WTC11 (cell line): ENCODE measurements at regions not wholly inside any gene's neighbourhood (a gene's known extent, or its start where the extent isn't known, plus 50 kb on each side); places are given as distances from the start of the nearest gene placed in this dataset.

Experiments used
- ATAC-seq: fragments of 200-7000 bp; cut with Tn5 transposase; 2 replicates; pipeline ENCODE4 v1.10.0; 2021; ENCODE audit warnings: mild to moderate bottlenecking, moderate library complexity
- CTCF ChIA-PET: fragments of 300-600 bp; sonication (Branson Sonifier 250); formaldehyde crosslinking; loops from one replicate; lab custom pipeline; 2021; ENCODE audit warnings: antibody characterized with exemption; lab: Charles Lee
- POLR2A ChIA-PET: fragments of 350-600 bp; sonication (Branson Sonifier 250); formaldehyde crosslinking; loops from one replicate; lab custom pipeline; 2021; ENCODE audit warnings: antibody characterized with exemption; lab: Charles Lee
- DNase-seq: peaks from one replicate; pipeline ENCODE4 v3.0.0; 2021; ENCODE audit warnings: low spot score
- H3K27ac Mint-ChIP-seq: 2 replicates; pipeline ENCODE4 v1.8.0; 2021; ENCODE audit warnings: mixed read lengths
- H3K27me3 Mint-ChIP-seq: 2 replicates; pipeline ENCODE4 v1.8.0; 2021; ENCODE audit warnings: low read depth, mild to moderate bottlenecking, moderate library complexity, mixed read lengths
- H3K36me3 Mint-ChIP-seq: 2 replicates; pipeline ENCODE4 v1.8.0; 2021; ENCODE audit warnings: mixed read lengths
- H3K4me1 Mint-ChIP-seq: 2 replicates; pipeline ENCODE4 v1.8.0; 2022; ENCODE audit warnings: mixed read lengths
- H3K4me3 Mint-ChIP-seq: 2 replicates; pipeline ENCODE4 v1.8.0; 2021; ENCODE audit warnings: mild to moderate bottlenecking, moderate library complexity, mixed read lengths
- H3K9me3 Mint-ChIP-seq: 2 replicates; pipeline ENCODE4 v1.8.0; 2021; ENCODE audit warnings: mixed read lengths
- ATF2 ChIP-seq: sonication (generic); formaldehyde crosslinking; IDR thresholded peaks from 2 replicates; pipeline ENCODE4 v1.8.1; 2022; ENCODE audit warnings: low read depth, missing genetic modification reagents, borderline replicate concordance
- CTCF ChIP-seq: fragments of 200-600 bp; IDR thresholded peaks from 2 replicates; pipeline ENCODE4 v1.8.0; 2022; ENCODE audit warnings: antibody characterized with exemption
- ESRRA ChIP-seq: sonication (generic); formaldehyde crosslinking; IDR thresholded peaks from 2 replicates; pipeline ENCODE4 v1.8.1; 2022; ENCODE audit warnings: mild to moderate bottlenecking, missing genetic modification reagents, borderline replicate concordance
- GTF2I ChIP-seq: fragments of 250-450 bp; sonication (Bioruptor Pico); conservative IDR thresholded peaks from 2 replicates; pipeline ENCODE4 v1.4.0; 2021; ENCODE audit warnings: mild to moderate bottlenecking
- JAZF1 ChIP-seq: fragments of 250-450 bp; sonication (Bioruptor Pico); IDR thresholded peaks from 2 replicates; pipeline ENCODE4 v1.9.0; 2021; ENCODE audit warnings: moderate library complexity, mild to moderate bottlenecking, inconsistent platforms
- KAT7 ChIP-seq: sonication (generic); formaldehyde crosslinking; IDR thresholded peaks from 2 replicates; pipeline ENCODE4 v1.8.1; 2023; ENCODE audit warnings: missing genetic modification reagents, mild to moderate bottlenecking, borderline replicate concordance
- NFATC4 ChIP-seq: fragments of 250-450 bp; sonication (Bioruptor Pico); IDR thresholded peaks from 2 replicates; pipeline ENCODE4 v1.9.0; 2021; ENCODE audit warnings: mild to moderate bottlenecking
- NR3C1 ChIP-seq: sonication (generic); formaldehyde crosslinking; conservative IDR thresholded peaks from 2 replicates; pipeline ENCODE4 v1.8.1; 2023; ENCODE audit warnings: low read depth, mild to moderate bottlenecking, missing genetic modification reagents
- PRDM15 ChIP-seq: sonication (generic); formaldehyde crosslinking; IDR thresholded peaks from 2 replicates; pipeline ENCODE4 v1.8.0; 2022; ENCODE audit warnings: missing genetic modification reagents
- PRRX2 ChIP-seq: fragments of 250-450 bp; sonication (Bioruptor Pico); IDR thresholded peaks from 2 replicates; pipeline ENCODE4 v1.8.0; 2021; ENCODE audit warnings: mild to moderate bottlenecking
- RORB ChIP-seq: fragments of 250-450 bp; sonication (Bioruptor Pico); IDR thresholded peaks from 2 replicates; pipeline ENCODE4 v1.9.0; 2021; ENCODE audit warnings: mild to moderate bottlenecking
- SMAD4 ChIP-seq: sonication (generic); formaldehyde crosslinking; IDR thresholded peaks from 2 replicates; pipeline ENCODE4 v1.8.0; 2022; ENCODE audit warnings: mild to moderate bottlenecking, missing genetic modification reagents
- TEAD1 ChIP-seq: sonication (generic); formaldehyde crosslinking; IDR thresholded peaks from 2 replicates; pipeline ENCODE4 v1.8.0; 2022; ENCODE audit warnings: mild to moderate bottlenecking, missing genetic modification reagents
- ZNF263 ChIP-seq: sonication (generic); formaldehyde crosslinking; IDR thresholded peaks from 2 replicates; pipeline ENCODE4 v1.8.1; 2022; ENCODE audit warnings: low read depth, mild to moderate bottlenecking, moderate library complexity, missing genetic modification reagents
- ZNF281 ChIP-seq: sonication (generic); formaldehyde crosslinking; IDR thresholded peaks from 2 replicates; pipeline ENCODE4 v1.8.0; 2023; ENCODE audit warnings: mild to moderate bottlenecking, missing genetic modification reagents
- ZNF396 ChIP-seq: fragments of 250-450 bp; sonication (Bioruptor Pico); IDR thresholded peaks from 2 replicates; pipeline ENCODE4 v1.8.0; 2021; ENCODE audit warnings: mild to moderate bottlenecking, moderate library complexity, borderline replicate concordance
- TF ChIP-seq, protein P1 (sequence below): fragments of 250-450 bp; sonication (Bioruptor Pico); IDR thresholded peaks from 2 replicates; pipeline ENCODE4 v1.9.0; 2021; ENCODE audit warnings: moderate library complexity, mild to moderate bottlenecking, inconsistent platforms, borderline replicate concordance
- TF ChIP-seq, protein P2 (sequence below): sonication (generic); formaldehyde crosslinking; IDR thresholded peaks from 2 replicates; pipeline ENCODE4 v1.8.0; 2022; ENCODE audit warnings: mild to moderate bottlenecking, missing genetic modification reagents
- TF ChIP-seq, protein P3 (sequence below): fragments of 250-450 bp; sonication (Bioruptor Pico); IDR thresholded peaks from 2 replicates; pipeline ENCODE4 v1.8.0; 2021; ENCODE audit warnings: mild to moderate bottlenecking
- TF ChIP-seq, protein P4 (sequence below): sonication (generic); formaldehyde crosslinking; IDR thresholded peaks from 2 replicates; pipeline ENCODE4 v1.8.1; 2023; ENCODE audit warnings: mild to moderate bottlenecking, missing genetic modification reagents

- TF ChIP-seq KAT7 (CRISPR knock-in tag) (no peak), CTCF (no peak), PRRX2 (CRISPR knock-in tag) (no peak)
Observed at GRCh38 chr5:89478851-89479250, 595.9 kb upstream of the MEF2C start (continued).

DNA sequence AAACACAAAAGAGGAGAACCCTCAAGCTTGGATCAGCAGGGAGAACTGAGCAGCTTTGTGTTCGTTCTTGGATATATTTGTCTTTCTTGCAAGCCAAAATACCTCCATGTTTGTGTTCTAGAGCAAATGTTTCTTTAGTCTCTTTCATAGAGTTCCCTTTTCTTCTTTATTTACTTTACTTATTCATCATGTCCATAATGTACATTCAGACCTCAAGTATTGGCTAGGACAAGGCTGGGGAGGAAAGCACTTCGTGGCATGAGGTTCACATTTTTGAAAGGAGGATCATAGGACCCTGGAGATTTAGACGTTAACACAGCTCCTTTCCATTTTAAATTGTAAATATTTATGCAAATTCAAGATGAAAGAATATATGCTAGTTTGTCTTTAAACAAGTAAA is 590.2 kb upstream of the MEF2C start:
- Mint-ChIP-seq H3K27me3 (no peaks in the 10 kb centered on the region), H3K4me1 (no peaks in the 10 kb centered on the region), H3K27ac (no peak overlapping the region), H3K9me3 (0 out of 2 replicates have a peak, but pooled peaks cover 4% of the 10 kb centered on the region), H3K36me3 (no peaks in the 10 kb centered on the region), H3K4me3 (no peak overlapping the region)
- ATAC-seq = no peak
- ChIA-PET POLR2A (no interaction called here), CTCF (no interaction called here)
- DNase-seq = no peak
- TF ChIP-seq, protein P1, sequence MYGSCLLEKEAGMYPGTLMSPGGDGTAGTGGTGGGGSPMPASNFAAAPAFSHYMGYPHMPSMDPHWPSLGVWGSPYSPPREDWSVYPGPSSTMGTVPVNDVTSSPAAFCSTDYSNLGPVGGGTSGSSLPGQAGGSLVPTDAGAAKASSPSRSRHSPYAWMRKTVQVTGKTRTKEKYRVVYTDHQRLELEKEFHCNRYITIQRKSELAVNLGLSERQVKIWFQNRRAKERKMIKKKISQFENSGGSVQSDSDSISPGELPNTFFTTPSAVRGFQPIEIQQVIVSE (CRISPR knock-in tag) = no peak
- no peak for TF ChIP-seq SMAD4 (CRISPR knock-in tag)
- TF ChIP-seq, protein P2, sequence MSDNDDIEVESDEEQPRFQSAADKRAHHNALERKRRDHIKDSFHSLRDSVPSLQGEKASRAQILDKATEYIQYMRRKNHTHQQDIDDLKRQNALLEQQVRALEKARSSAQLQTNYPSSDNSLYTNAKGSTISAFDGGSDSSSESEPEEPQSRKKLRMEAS = no peak
- no peak for TF ChIP-seq ZNF281 (CRISPR knock-in tag)
- no peak for TF ChIP-seq ATF2
- no peak for TF ChIP-seq JAZF1
- TF ChIP-seq, protein P3, sequence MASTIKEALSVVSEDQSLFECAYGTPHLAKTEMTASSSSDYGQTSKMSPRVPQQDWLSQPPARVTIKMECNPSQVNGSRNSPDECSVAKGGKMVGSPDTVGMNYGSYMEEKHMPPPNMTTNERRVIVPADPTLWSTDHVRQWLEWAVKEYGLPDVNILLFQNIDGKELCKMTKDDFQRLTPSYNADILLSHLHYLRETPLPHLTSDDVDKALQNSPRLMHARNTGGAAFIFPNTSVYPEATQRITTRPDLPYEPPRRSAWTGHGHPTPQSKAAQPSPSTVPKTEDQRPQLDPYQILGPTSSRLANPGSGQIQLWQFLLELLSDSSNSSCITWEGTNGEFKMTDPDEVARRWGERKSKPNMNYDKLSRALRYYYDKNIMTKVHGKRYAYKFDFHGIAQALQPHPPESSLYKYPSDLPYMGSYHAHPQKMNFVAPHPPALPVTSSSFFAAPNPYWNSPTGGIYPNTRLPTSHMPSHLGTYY = no peak
- TF ChIP-seq RORB (CRISPR knock-in tag) = no peak
- no peak for TF ChIP-seq ZNF396 (CRISPR knock-in tag)
- TF ChIP-seq ESRRA (CRISPR knock-in tag) = no peak
- no peak for TF ChIP-seq ZNF263 (CRISPR knock-in tag)
- TF ChIP-seq NFATC4 (CRISPR knock-in tag) = no peak

GRCh38 chr5:89471541-89471940 is 588.6 kb upstream of the MEF2C start:
- DNase-seq = no peak
- no peak for ATAC-seq
- CTCF ChIA-PET = no interaction called here
- H3K27ac Mint-ChIP-seq = no peak overlapping the region
- H3K27me3 Mint-ChIP-seq = no peaks in the 10 kb centered on the region
- H3K9me3 Mint-ChIP-seq = no peaks in the 10 kb centered on the region
- H3K36me3 Mint-ChIP-seq = no peaks in the 10 kb centered on the region
- POLR2A ChIA-PET = no interaction called here
- no peaks in the 10 kb centered on the region for H3K4me1 Mint-ChIP-seq
- H3K4me3 Mint-ChIP-seq = no peak overlapping the region
- TF ChIP-seq GTF2I (CRISPR knock-in tag) (no peak), TEAD1 (CRISPR knock-in tag) (no peak), PRDM15 (CRISPR knock-in tag) (no peak), NR3C1 (CRISPR knock-in tag) (no peak), JAZF1 (no peak)
- TF ChIP-seq, protein P1 (CRISPR knock-in tag) = no peak
- TF ChIP-seq, protein P4, sequence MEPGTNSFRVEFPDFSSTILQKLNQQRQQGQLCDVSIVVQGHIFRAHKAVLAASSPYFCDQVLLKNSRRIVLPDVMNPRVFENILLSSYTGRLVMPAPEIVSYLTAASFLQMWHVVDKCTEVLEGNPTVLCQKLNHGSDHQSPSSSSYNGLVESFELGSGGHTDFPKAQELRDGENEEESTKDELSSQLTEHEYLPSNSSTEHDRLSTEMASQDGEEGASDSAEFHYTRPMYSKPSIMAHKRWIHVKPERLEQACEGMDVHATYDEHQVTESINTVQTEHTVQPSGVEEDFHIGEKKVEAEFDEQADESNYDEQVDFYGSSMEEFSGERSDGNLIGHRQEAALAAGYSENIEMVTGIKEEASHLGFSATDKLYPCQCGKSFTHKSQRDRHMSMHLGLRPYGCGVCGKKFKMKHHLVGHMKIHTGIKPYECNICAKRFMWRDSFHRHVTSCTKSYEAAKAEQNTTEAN (CRISPR knock-in tag) = no peak
- TF ChIP-seq, protein P2 = no peak
